ENCODE measurements at regions not wholly inside any gene's neighbourhood (a gene's known extent, or its start where the extent isn't known, plus 50 kb on each side); places are given as distances from the start of the nearest gene placed in this dataset.

DNA sequence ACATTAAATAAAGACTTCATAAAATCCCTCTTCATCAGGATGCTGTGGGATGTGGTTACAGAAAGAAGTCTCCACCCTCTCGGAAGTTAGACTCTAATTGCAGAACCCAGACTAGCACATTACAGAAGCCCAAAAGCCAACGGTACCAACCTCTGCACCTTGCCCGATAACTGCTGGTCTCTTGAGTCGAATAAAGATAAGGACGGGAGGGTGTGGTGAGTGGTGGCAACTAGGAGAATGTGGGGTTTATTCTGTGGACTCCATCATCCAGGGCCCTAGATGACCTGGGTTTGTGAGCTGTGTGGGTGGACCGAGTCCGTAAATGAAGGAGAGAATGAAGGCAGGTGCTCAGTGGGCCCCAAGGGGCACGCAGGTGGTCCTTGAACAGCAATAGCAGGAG is 462.8 kb upstream of the ID2 start:
- TF ChIP-seq POLR2A (IDR thresholded peaks at IDR 0.05) (no peak), CTCF (IDR thresholded peaks at IDR 0.05) (no peak)

Data from adrenal gland (tissue), 5 donors.